ENCODE measurements at regions not wholly inside any gene's neighbourhood (a gene's known extent, or its start where the extent isn't known, plus 50 kb on each side); places are given as distances from the start of the nearest gene placed in this dataset.
"Not testable (repeated sequence)": the region's sequence is repeated elsewhere in the genome, so short reads cannot be mapped to it uniquely, and the experiment has no call there.

GRCh38 chr21:28587748-28588147 lies 404.9 kb downstream of the LTN1 start:
- TF ChIP-seq CTCF (conservative IDR thresholded peaks at IDR 0.05; ENCODE audit: low read depth, low read length) (no peak), EZH2 (IDR thresholded peaks at IDR 0.05; ENCODE audit: borderline replicate concordance, low read depth, low read length, poor library complexity, severe bottlenecking) (no peak)
- no peak overlapping the region for H3K27ac ChIP-seq (ENCODE audit: low read depth, low read length, poor library complexity, severe bottlenecking)
- H3K27me3 ChIP-seq (replicated peaks; ENCODE audit: insufficient read depth, low read depth, low read length, poor library complexity): no peaks in the 10 kb centered on the region
- intact Hi-C loops (cut with micrococcal nuclease; ENCODE audit: unreplicated experiment): no loop called here
- H3K4me3 ChIP-seq (ENCODE audit: low read depth, low read length, poor library complexity, severe bottlenecking): no peak overlapping the region
- H3K4me1 ChIP-seq (ENCODE audit: insufficient read depth, low read length, poor library complexity, severe bottlenecking): no peaks in the 10 kb centered on the region
- no TSS peak for BruUV-seq (replicated peaks)
- H3K9me3 ChIP-seq (ENCODE audit: low read depth, low read length, poor library complexity, severe bottlenecking): no peaks in the 10 kb centered on the region
- DNase-seq (ENCODE audit: low spot score): no peak
- ChIA-PET CTCF (no interaction called here), POLR2A (ENCODE audit: low non-redundant PET) (no interaction called here)
- H3K36me3 ChIP-seq (ENCODE audit: insufficient read depth, low read length, poor library complexity, severe bottlenecking): no peaks in the 10 kb centered on the region

GRCh38 chr21:28581976-28582375 lies 410.7 kb downstream of the LTN1 start:
- Histone ChIP-seq H3K9me3 (ENCODE audit: low read depth, low read length, poor library complexity, severe bottlenecking) (no peaks in the 10 kb centered on the region), H3K36me3 (ENCODE audit: insufficient read depth, low read length, poor library complexity, severe bottlenecking) (no peaks in the 10 kb centered on the region), H3K4me3 (ENCODE audit: low read depth, low read length, poor library complexity, severe bottlenecking) (no peak overlapping the region), H3K4me1 (ENCODE audit: insufficient read depth, low read length, poor library complexity, severe bottlenecking) (no peaks in the 10 kb centered on the region), H3K27me3 (replicated peaks; ENCODE audit: insufficient read depth, low read depth, low read length, poor library complexity) (no peaks in the 10 kb centered on the region), H3K27ac (ENCODE audit: low read depth, low read length, poor library complexity, severe bottlenecking) (no peak overlapping the region)
- DNase-seq (ENCODE audit: low spot score): no peak
- intact Hi-C loops (cut with micrococcal nuclease; ENCODE audit: unreplicated experiment): no loop called here
- POLR2A ChIA-PET (ENCODE audit: low non-redundant PET): no interaction called here
- TF ChIP-seq CTCF (conservative IDR thresholded peaks at IDR 0.05; ENCODE audit: low read depth, low read length): no peak
- no peak for TF ChIP-seq EZH2 (IDR thresholded peaks at IDR 0.05; ENCODE audit: borderline replicate concordance, low read depth, low read length, poor library complexity, severe bottlenecking)
- no TSS peak for BruUV-seq (replicated peaks)
- CTCF ChIA-PET: no interaction called here

GRCh38 chr21:28581311-28581731 lies 411.4 kb downstream of the LTN1 start:
- H3K9me3 ChIP-seq (ENCODE audit: low read depth, low read length, poor library complexity, severe bottlenecking); H3K4me1 ChIP-seq (ENCODE audit: insufficient read depth, low read length, poor library complexity, severe bottlenecking); DNase-seq (ENCODE audit: low spot score); H3K4me3 ChIP-seq (ENCODE audit: low read depth, low read length, poor library complexity, severe bottlenecking); POLR2A ChIA-PET (ENCODE audit: low non-redundant PET); H3K27me3 ChIP-seq (replicated peaks; ENCODE audit: insufficient read depth, low read depth, low read length, poor library complexity); H3K27ac ChIP-seq (ENCODE audit: low read depth, low read length, poor library complexity, severe bottlenecking); BruUV-seq (replicated peaks); CTCF ChIA-PET; H3K36me3 ChIP-seq (ENCODE audit: insufficient read depth, low read length, poor library complexity, severe bottlenecking); intact Hi-C loops (cut with micrococcal nuclease; ENCODE audit: unreplicated experiment): not testable (repeated sequence)

- no peak overlapping the region for H3K27ac ChIP-seq (ENCODE audit: low read depth, low read length, poor library complexity, severe bottlenecking)
- no peaks in the 10 kb centered on the region for H3K4me1 ChIP-seq (ENCODE audit: insufficient read depth, low read length, poor library complexity, severe bottlenecking)
- BruUV-seq (replicated peaks): no TSS peak
- H3K36me3 ChIP-seq (ENCODE audit: insufficient read depth, low read length, poor library complexity, severe bottlenecking): no peaks in the 10 kb centered on the region
- CTCF ChIA-PET: no interaction called here
- no peak overlapping the region for H3K4me3 ChIP-seq (ENCODE audit: low read depth, low read length, poor library complexity, severe bottlenecking)
- DNase-seq (ENCODE audit: low spot score): no peak
- H3K27me3 ChIP-seq (replicated peaks; ENCODE audit: insufficient read depth, low read depth, low read length, poor library complexity): no peaks in the 10 kb centered on the region
- no peaks in the 10 kb centered on the region for H3K9me3 ChIP-seq (ENCODE audit: low read depth, low read length, poor library complexity, severe bottlenecking)
- POLR2A ChIA-PET (ENCODE audit: low non-redundant PET): no interaction called here
- TF ChIP-seq EZH2 (IDR thresholded peaks at IDR 0.05; ENCODE audit: borderline replicate concordance, low read depth, low read length, poor library complexity, severe bottlenecking) (no peak), CTCF (conservative IDR thresholded peaks at IDR 0.05; ENCODE audit: low read depth, low read length) (no peak)
- intact Hi-C loops (cut with micrococcal nuclease; ENCODE audit: unreplicated experiment): no loop called here
Measured at GRCh38 chr21:28580585-28580984, 412.1 kb downstream of the LTN1 start.

Measured in A673 (cell line).